ENCODE measurements at regions not wholly inside any gene's neighbourhood (a gene's known extent, or its start where the extent isn't known, plus 50 kb on each side); places are given as distances from the start of the nearest gene placed in this dataset.

GRCh38 chr14:100653409-100653808 lies 66.2 kb upstream of the BEGAIN start:
- TF ChIP-seq, protein P1, sequence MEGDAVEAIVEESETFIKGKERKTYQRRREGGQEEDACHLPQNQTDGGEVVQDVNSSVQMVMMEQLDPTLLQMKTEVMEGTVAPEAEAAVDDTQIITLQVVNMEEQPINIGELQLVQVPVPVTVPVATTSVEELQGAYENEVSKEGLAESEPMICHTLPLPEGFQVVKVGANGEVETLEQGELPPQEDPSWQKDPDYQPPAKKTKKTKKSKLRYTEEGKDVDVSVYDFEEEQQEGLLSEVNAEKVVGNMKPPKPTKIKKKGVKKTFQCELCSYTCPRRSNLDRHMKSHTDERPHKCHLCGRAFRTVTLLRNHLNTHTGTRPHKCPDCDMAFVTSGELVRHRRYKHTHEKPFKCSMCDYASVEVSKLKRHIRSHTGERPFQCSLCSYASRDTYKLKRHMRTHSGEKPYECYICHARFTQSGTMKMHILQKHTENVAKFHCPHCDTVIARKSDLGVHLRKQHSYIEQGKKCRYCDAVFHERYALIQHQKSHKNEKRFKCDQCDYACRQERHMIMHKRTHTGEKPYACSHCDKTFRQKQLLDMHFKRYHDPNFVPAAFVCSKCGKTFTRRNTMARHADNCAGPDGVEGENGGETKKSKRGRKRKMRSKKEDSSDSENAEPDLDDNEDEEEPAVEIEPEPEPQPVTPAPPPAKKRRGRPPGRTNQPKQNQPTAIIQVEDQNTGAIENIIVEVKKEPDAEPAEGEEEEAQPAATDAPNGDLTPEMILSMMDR (IDR thresholded peaks at IDR 0.05), result peak in 1 of 4 experiments; percentile 14
- TF ChIP-seq EP300 (IDR thresholded peaks at IDR 0.05), result no peak
- intact Hi-C loops (cut with DNase I), result loop anchor here (5.0 kb wide), 1 partner anchor 271 kb away; no protein-coding TSS in a partner anchor
- DNase-seq, result no peak
- WGBS, 2 donors, result 64 to 70% methylated on average over 15 of the region's 15 CpGs
- H3K4me3 ChIP-seq, result no peak overlapping the region
- H3K27me3 ChIP-seq, result peaks cover 19 to 35% (median 35%) of the 10 kb centered on the region in 3 donors
- no peak overlapping the region for H3K27ac ChIP-seq
- peaks cover 0 to 6% (median 2%) of the 10 kb centered on the region in 4 donors for H3K4me1 ChIP-seq
- H3K9me3 ChIP-seq, result no peaks in the 10 kb centered on the region
- no peaks in the 10 kb centered on the region for H3K36me3 ChIP-seq

GRCh38 chr14:100654025-100654813 lies 67.0 kb upstream of the BEGAIN start:
- Histone ChIP-seq H3K27ac (no peak overlapping the region), H3K36me3 (no peaks in the 10 kb centered on the region), H3K27me3 (peaks cover 19 to 35% (median 35%) of the 10 kb centered on the region in 3 donors), H3K4me3 (no peak overlapping the region), H3K9me3 (no peaks in the 10 kb centered on the region), H3K4me1 (peaks cover 0 to 6% (median 2%) of the 10 kb centered on the region in 4 donors)
- DNase-seq, result no peak
- intact Hi-C loops (cut with DNase I), result loop anchor here (5.0 kb wide), 1 partner anchor 272 kb away; no protein-coding TSS in a partner anchor
- WGBS, 2 donors, result 50 to 62% methylated on average over 21 of the region's 21 CpGs
- TF ChIP-seq POLR2AphosphoS5 (IDR thresholded peaks at IDR 0.05) (no peak), EP300 (IDR thresholded peaks at IDR 0.05) (no peak), POLR2A (IDR thresholded peaks at IDR 0.05) (no peak)
- TF ChIP-seq, protein P1 (IDR thresholded peaks at IDR 0.05), result no peak

DNA sequence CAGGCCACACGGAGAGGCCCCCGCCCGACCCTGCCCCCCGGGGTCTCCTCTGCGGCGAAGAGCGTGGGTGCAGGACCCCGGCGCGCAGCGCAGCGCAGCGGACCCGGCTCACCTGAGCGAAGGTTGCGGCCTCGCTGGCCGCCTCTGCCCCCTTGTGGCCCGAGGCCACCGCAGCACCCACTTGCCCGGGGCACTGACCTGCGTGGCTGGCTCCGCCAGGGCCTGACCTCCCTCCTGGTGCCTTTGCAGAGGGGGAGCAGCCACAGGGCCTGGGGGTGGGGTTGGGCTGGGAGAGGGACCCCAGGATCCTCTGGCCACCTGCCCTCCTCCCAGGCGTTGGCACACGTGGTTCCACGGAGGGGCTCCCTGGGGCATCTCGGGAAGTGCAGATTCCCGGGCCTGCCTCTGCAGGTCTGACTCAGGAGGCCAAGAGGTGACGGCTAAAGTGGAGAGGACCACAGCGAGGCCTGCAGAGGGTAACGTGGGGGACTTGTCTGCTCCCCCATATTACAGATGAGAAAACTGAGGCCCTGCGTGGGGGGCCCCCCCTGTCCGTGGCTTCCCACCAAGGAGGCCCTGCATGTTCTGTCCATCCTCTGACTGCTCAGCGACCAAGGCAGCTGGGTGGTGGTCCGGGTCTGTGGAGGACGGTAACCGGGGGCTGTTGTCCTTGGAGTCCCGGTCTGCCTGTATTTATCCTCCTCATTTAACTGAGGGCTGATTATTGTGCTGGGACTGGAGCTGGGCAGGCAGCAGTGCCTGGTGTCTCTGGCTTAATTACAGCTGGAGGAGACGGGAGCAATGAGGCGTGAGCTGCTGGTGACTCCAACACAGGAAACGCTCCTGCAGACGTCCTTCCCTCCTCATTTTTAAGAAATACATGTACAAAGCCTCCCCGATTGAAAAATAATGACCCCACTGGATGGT lies 67.9 kb upstream of the BEGAIN start:
- no peak for DNase-seq
- 24 to 35% methylated on average over 43 of the region's 43 CpGs for WGBS, 2 donors
- H3K9me3 ChIP-seq, result no peaks in the 10 kb centered on the region
- peaks cover 0 to 6% (median 2%) of the 10 kb centered on the region in 4 donors for H3K4me1 ChIP-seq
- H3K27ac ChIP-seq, result no peak overlapping the region
- H3K36me3 ChIP-seq, result no peaks in the 10 kb centered on the region
- intact Hi-C loops (cut with DNase I), result loop anchor here (5.0 kb wide), 1 partner anchor 273 kb away; no protein-coding TSS in a partner anchor
- H3K4me3 ChIP-seq, result no peak overlapping the region
- TF ChIP-seq POLR2A (IDR thresholded peaks at IDR 0.05) (no peak), POLR2AphosphoS5 (IDR thresholded peaks at IDR 0.05) (no peak), EP300 (IDR thresholded peaks at IDR 0.05) (no peak)
- TF ChIP-seq, protein P1 (IDR thresholded peaks at IDR 0.05), result peak in 3 of 4 experiments; percentile 42 to 51 (median 51)
- peaks cover 19 to 35% (median 35%) of the 10 kb centered on the region in 3 donors for H3K27me3 ChIP-seq

GRCh38 chr14:100655741-100656085 lies 68.5 kb upstream of the BEGAIN start:
- H3K4me3 ChIP-seq, result no peak overlapping the region
- TF ChIP-seq POLR2A (IDR thresholded peaks at IDR 0.05), result no peak
- TF ChIP-seq, protein P1 (IDR thresholded peaks at IDR 0.05), result no peak
- no peak for TF ChIP-seq EP300 (IDR thresholded peaks at IDR 0.05)
- TF ChIP-seq POLR2AphosphoS5 (IDR thresholded peaks at IDR 0.05), result no peak
- 88 to 92% methylated on average over 2 of the region's 2 CpGs for WGBS, 2 donors
- H3K9me3 ChIP-seq, result no peaks in the 10 kb centered on the region
- peaks cover 0 to 9% (median 4%) of the 10 kb centered on the region in 4 donors for H3K4me1 ChIP-seq
- peaks cover 19 to 35% (median 35%) of the 10 kb centered on the region in 3 donors for H3K27me3 ChIP-seq
- no peaks in the 10 kb centered on the region for H3K36me3 ChIP-seq
- no peak overlapping the region for H3K27ac ChIP-seq
- intact Hi-C loops (cut with DNase I), result no loop called here
- no peak for DNase-seq

All from sigmoid colon (tissue), 6 donors.